Heart right ventricle (tissue), 16 donors: ENCODE measurements at regions not wholly inside any gene's neighbourhood (a gene's known extent, or its start where the extent isn't known, plus 50 kb on each side); places are given as distances from the start of the nearest gene placed in this dataset.

Source experiments
- ATAC-seq, 8 donors: fragments of 200-7000 bp; cut with Tn5 transposase; one replicate each; pipeline ENCODE4 v1.9.1; 2020; ENCODE audit warnings: mild to moderate bottlenecking in 8 of 8, moderate library complexity in 8 of 8, moderate number of reproducible peaks in 1 of 8
- DNase-seq, 2 donors: peaks; one replicate each; pipeline ENCODE4 v3.0.0-alpha.2; 2020
- H3K27ac ChIP-seq, 10 donors: fragments of 200-600 bp; sonication (generic) in 2 of 10; one replicate each; pipeline versions ENCODE4 v1.5.0 to v1.8.0; 2020 to 2022; ENCODE audit warnings: mild to moderate bottlenecking in 3 of 10
- H3K27me3 ChIP-seq, 7 donors: fragments of 200-600 bp; one replicate each; pipeline ENCODE4 v1.8.0; 2021 to 2022; ENCODE audit warnings: mild to moderate bottlenecking in 2 of 7
- H3K36me3 ChIP-seq, 9 donors: fragments of 200-600 bp; sonication (generic) in 1 of 9; one replicate each; pipeline versions ENCODE4 v1.5.0 to v1.8.0; 2020 to 2022; ENCODE audit warnings: mild to moderate bottlenecking in 2 of 9
- H3K4me1 ChIP-seq, 9 donors: fragments of 200-600 bp; sonication (generic) in 1 of 9; one replicate each; pipeline versions ENCODE4 v1.5.0 to v1.8.0; 2020 to 2022; ENCODE audit warnings: mild to moderate bottlenecking in 4 of 9
- H3K4me3 ChIP-seq, 10 donors: fragments of 200-600 bp; sonication (generic) in 2 of 10; one replicate each; pipeline versions ENCODE4 v1.5.0 to v1.8.0; 2020 to 2022; ENCODE audit warnings: mild to moderate bottlenecking in 7 of 10, moderate library complexity in 2 of 10
- H3K9me3 ChIP-seq, 11 donors: fragments of 200-600 bp in 10 of 11; sonication (generic) in 2 of 11; one replicate each; pipeline versions ENCODE4 v1.5.0 to v1.8.0; 2013 to 2022; ENCODE audit warnings: mild to moderate bottlenecking in 2 of 11, control low read depth in 1 of 11, moderate library complexity in 1 of 11
- WGBS, 2 donors: extraction: QIAGEN DNeasy Blood & Tissue Kit; methylation state at CpG; one replicate each; pipeline ENCODE4 v1.1.7; 2013; ENCODE audit warnings: inconsistent platforms in 1 of 2; 5-methylcytosine and 5-hydroxymethylcytosine counted together
- intact Hi-C, 10 donors: fragments of 100-400 bp; cut with DNase I; formaldehyde crosslinking; loops; one replicate each; pipeline versions ENCODE4 v1.11.1 to v1.14.2; 2022
- TF ChIP-seq, protein P1 (sequence below), 9 donors: fragments of 200-600 bp; sonication (generic) in 2 of 9; IDR thresholded peaks; one replicate each; pipeline versions ENCODE4 v1.5.0 to v1.8.0; 2021 to 2022; ENCODE audit warnings: antibody characterized with exemption in 9 of 9, mild to moderate bottlenecking in 5 of 9, moderate library complexity in 1 of 9
- donor health status: Arrhythmogenic right ventricular cardiomyopathy.
- donor health status: ischemic (EF 13 %, LVEDD 7.1; RV severe dilation, severe dysfunction).
- donor health status: healthy with polysubstance abuse.
- donor health status: DM: no; HTN: yes; CAD: no.
- donor health status: DM: no; HTN: no; CAD: no.
- donor health status: ischemic (EF 25% LVEDD 6.9; RV normal size, moderate dysfunction).
- donor health status: ischemic (EF 25% LVEDD 5.7; RV mildly dilated, moderate dysfunction).
- donor health status: healthy.
- donor health status: DM: yes; HTN: yes; CAD: no.
- donor health status: Ischemic cardiomyopathy.
- donor health status: ischemic (EF 35%, LVEDD 5.7; RV mildly dilated, moderate dysfunction).
- donor health status: nonischemic (EF 11% LVEDD 7.7; RV severe dilation, severe dysfunction).
- donor health status: DM: yes; HTN: yes; CAD: no.
- donor health status: PGD.
- donor health status: ischemic (EF 29% LVEDD 5.4; RV normal size, mild dysfunction).
- donor health status: nonischemic (EF 23%, LVEDD 6.1; RV moderate dilation, normal function).

DNA sequence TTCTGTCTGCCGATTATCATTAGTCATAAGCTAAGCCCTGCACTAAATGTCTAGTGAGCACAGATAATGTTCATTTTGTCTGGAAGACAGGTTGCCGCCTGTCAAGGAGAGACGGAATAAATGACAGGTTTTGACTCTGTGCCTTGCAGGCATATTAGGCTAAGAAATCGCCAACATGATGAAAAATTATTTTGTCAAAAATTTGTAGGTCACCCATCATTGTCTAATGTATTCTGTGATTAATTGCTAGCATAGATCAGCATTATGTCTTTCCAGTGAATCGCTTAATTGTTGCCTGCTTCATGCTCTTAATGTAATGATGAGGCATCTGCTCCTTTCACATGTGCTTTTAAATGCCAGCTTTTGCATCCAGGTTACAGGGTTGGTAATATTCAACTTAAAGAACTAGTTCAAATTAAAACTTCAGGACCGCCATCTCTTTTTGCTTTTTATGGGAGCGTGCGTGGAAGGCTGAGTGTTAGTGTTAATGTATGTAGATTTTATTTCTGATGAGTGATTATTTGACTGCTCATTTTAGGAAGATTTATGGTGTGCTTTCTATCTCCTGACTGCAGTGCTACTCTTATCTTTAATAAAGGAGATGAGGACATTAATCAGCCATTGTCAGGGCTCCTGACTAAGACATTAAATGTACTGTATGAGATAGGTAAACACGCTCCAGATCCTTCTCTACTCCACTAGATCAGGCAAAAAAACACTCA is 120.8 kb upstream of the MEIS2 start:
- 73 to 76% methylated on average over 9 of the region's 9 CpGs for WGBS, 2 donors
- Histone ChIP-seq H3K4me3 (no peak overlapping the region), H3K27ac (no peak overlapping the region), H3K9me3 (no peaks in the 10 kb centered on the region), H3K4me1 (no peaks in the 10 kb centered on the region), H3K27me3 (no peaks in the 10 kb centered on the region), H3K36me3 (no peaks in the 10 kb centered on the region)
- ATAC-seq (no peak), DNase-seq (no peak)
- intact Hi-C loops = no loop called here
- TF ChIP-seq, protein P1, sequence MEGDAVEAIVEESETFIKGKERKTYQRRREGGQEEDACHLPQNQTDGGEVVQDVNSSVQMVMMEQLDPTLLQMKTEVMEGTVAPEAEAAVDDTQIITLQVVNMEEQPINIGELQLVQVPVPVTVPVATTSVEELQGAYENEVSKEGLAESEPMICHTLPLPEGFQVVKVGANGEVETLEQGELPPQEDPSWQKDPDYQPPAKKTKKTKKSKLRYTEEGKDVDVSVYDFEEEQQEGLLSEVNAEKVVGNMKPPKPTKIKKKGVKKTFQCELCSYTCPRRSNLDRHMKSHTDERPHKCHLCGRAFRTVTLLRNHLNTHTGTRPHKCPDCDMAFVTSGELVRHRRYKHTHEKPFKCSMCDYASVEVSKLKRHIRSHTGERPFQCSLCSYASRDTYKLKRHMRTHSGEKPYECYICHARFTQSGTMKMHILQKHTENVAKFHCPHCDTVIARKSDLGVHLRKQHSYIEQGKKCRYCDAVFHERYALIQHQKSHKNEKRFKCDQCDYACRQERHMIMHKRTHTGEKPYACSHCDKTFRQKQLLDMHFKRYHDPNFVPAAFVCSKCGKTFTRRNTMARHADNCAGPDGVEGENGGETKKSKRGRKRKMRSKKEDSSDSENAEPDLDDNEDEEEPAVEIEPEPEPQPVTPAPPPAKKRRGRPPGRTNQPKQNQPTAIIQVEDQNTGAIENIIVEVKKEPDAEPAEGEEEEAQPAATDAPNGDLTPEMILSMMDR (IDR thresholded peaks at IDR 0.05) = no peak

DNA sequence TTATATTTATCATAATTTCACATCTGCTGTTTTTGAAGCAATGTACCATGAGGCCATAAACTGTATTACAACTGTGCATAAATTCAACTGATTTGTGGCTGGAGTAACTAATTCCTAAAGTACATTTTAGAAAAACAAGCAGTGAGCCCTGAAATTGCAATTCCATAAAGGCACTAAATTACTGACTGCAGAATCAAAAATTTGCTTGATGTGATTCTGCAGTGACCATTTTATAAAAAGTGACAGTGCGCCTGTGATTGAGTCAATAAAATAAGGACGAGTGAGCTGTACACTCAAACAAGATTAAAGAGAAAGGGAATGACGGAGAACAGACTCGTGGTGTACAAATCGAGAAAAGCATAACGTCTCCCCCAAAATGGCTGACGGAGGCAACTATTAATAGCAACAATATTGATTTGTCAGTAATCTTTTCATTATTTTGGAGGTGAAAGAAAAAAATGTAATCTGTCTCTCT is 121.4 kb upstream of the MEIS2 start:
- 85 to 91% methylated on average over 7 of the region's 7 CpGs for WGBS, 2 donors
- intact Hi-C loops = no loop called here

DNA sequence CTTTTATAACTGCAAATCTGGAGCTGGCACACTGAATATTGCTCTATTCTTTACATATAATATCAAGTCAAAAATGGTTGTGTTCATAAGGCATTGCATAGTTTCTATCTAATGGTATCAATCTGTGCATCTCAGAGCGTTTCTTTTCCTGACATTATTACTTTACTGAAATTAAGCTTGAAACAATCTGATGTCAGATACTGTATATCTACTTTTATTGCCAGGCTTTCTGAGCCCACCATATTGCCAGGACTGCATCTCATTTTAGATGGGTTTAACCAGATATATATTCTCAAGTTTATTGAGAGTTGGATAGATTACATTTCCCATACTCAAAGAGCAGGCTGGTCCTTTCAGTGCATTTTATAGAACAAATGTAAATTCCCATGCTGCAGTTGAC is 122.7 kb upstream of the MEIS2 start:
- Histone ChIP-seq H3K4me1 (no peaks in the 10 kb centered on the region), H3K4me3 (no peak overlapping the region), H3K27ac (no peak overlapping the region), H3K9me3 (no peaks in the 10 kb centered on the region), H3K27me3 (no peaks in the 10 kb centered on the region), H3K36me3 (no peaks in the 10 kb centered on the region)
- 90 to 96% methylated on average over 1 of the region's 1 CpG for WGBS, 2 donors
- ATAC-seq (no peak), DNase-seq (no peak)
- intact Hi-C loops = no loop called here
- TF ChIP-seq, protein P1 (IDR thresholded peaks at IDR 0.05) = no peak

More for the DNA sequence above, 121.4 kb upstream of the MEIS2 start:
- H3K4me3 ChIP-seq = no peak overlapping the region
- DNase-seq = no peak
- H3K27me3 ChIP-seq = no peaks in the 10 kb centered on the region
- no peaks in the 10 kb centered on the region for H3K4me1 ChIP-seq
- no peak for ATAC-seq
- no peaks in the 10 kb centered on the region for H3K9me3 ChIP-seq
- no peak overlapping the region for H3K27ac ChIP-seq
- TF ChIP-seq, protein P1 (IDR thresholded peaks at IDR 0.05) = no peak
- no peaks in the 10 kb centered on the region for H3K36me3 ChIP-seq

DNA sequence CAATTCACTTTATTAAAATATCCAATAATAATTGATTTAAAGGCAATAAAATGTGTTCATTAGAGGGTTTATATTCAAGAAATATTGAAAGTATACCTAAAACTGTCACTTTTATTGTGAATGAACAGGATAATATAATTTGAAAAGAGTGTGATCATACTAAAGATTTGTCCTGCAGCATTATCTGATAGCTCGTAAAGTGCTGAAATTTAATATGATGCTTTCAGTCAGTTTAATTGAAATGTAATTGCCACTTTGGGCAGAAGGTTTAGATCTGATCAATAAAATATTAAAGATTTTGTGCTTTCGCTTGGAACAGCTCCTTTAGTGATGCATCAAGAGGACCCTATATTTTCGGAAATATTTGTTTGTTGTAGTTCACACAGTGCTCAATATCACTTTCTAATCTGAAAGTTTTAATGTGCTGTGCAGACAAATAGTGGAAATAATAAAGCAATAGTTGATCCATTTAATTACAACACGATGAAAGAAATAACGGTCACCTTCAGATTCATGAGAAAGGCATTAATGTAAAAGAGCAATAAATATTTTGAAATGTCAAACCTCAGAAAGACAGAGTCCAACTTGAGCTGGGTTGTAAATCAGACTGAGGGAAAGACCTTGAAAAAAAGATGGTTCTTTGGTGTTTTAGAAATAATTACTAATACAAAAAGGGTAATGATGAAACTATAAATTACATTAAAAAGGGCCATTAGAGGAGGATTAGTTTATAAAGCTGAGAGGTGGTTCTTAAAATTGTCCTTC is 129.7 kb upstream of the MEIS2 start:
- intact Hi-C loops = no loop called here
- H3K27me3 ChIP-seq = no peaks in the 10 kb centered on the region
- TF ChIP-seq, protein P1 (IDR thresholded peaks at IDR 0.05) = no peak
- no peak overlapping the region for H3K4me3 ChIP-seq
- H3K4me1 ChIP-seq = no peaks in the 10 kb centered on the region
- no peak overlapping the region for H3K27ac ChIP-seq
- no peaks in the 10 kb centered on the region for H3K36me3 ChIP-seq
- DNase-seq (no peak), ATAC-seq (no peak)
- peaks cover 0 to 10% (median 0%) of the 10 kb centered on the region in 11 donors for H3K9me3 ChIP-seq
- 86 to 90% methylated on average over 5 of the region's 5 CpGs for WGBS, 2 donors
